ENCODE measurements at regions not wholly inside any gene's neighbourhood (a gene's known extent, or its start where the extent isn't known, plus 50 kb on each side); places are given as distances from the start of the nearest gene placed in this dataset.
"Not testable (repeated sequence)": the region's sequence is repeated elsewhere in the genome, so short reads cannot be mapped to it uniquely, and the experiment has no call there.

DNA sequence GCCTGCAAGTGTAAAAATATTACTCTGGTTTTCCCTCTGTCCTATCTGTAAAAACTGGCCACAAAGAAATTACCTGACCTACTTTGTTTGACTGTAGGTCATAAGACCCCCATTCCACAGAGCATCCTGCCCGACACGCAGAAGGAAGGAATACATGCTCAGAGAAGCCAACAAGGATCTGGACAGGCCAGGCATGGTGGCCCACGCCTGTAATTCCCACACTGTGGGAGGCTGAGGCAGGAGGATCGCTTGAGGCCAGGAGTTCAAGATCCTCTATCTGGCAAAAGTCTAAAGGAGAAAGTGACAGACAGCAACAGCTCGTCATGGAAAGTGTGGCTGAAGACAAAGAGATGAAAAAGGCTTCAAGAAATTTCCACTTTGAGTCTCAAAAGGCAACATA is 78.2 kb upstream of the RNU2-1 start:
- Histone ChIP-seq H3K36me3 (ENCODE audit: control insufficient read depth, insufficient read depth, low read length) (no peaks in the 10 kb centered on the region), H3K27me3 (replicated peaks; ENCODE audit: control insufficient read depth, insufficient read depth, low read length) (no peaks in the 10 kb centered on the region; the same call in 1 of the 2 replicates), H3K4me3 (replicated peaks; ENCODE audit: low read depth, low read length) (no peak overlapping the region)
- TF ChIP-seq, protein P1, sequence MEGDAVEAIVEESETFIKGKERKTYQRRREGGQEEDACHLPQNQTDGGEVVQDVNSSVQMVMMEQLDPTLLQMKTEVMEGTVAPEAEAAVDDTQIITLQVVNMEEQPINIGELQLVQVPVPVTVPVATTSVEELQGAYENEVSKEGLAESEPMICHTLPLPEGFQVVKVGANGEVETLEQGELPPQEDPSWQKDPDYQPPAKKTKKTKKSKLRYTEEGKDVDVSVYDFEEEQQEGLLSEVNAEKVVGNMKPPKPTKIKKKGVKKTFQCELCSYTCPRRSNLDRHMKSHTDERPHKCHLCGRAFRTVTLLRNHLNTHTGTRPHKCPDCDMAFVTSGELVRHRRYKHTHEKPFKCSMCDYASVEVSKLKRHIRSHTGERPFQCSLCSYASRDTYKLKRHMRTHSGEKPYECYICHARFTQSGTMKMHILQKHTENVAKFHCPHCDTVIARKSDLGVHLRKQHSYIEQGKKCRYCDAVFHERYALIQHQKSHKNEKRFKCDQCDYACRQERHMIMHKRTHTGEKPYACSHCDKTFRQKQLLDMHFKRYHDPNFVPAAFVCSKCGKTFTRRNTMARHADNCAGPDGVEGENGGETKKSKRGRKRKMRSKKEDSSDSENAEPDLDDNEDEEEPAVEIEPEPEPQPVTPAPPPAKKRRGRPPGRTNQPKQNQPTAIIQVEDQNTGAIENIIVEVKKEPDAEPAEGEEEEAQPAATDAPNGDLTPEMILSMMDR (IDR thresholded peaks at IDR 0.05; ENCODE audit: insufficient read depth, low read length, poor library complexity, severe bottlenecking): no peak
- DNase-seq (ENCODE audit: extremely low read depth, insufficient read length): no peak

DNA sequence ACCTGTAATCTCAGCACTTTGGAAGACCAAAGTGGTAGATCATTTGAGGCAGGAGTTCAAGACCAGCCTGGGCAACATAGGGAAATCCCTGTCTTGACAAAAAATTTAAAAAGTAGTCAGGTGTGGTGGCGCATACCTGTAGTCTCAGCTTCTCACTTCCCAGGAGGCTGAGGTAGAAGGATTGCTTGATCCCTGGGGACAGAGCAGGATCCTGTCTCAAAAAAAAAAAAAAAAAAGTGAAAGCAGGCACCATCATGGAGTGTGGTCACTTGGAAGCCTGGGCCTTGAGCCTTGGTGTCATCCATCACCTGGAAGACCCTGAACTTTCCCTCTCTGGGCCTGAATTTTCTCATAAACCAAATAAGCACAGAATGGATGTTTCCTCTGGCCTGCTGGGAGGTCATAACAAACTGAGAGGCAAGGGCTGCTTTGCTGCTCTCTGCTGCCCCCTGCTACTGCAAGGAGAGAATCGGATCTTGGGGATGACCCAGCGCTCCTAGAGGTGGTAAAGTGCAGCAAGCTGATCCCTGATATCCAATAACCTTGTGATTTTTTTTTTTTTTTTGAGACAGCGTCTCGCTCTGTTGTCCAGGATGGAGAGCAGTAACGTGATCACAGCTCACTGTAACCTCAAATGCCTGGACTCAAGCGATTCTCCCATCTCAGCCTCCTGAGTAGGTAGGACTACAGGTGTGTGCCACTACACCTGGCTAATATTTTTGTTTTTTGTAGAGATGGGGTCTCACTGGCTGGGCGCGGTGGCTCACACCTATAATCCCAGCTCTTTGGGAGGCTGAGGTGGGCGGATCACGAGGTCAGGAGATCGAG is 75.9 kb upstream of the RNU2-1 start:
- TF ChIP-seq, protein P1 (IDR thresholded peaks at IDR 0.05; ENCODE audit: insufficient read depth, low read length, poor library complexity, severe bottlenecking): no peak
- Histone ChIP-seq H3K36me3 (ENCODE audit: control insufficient read depth, insufficient read depth, low read length) (no peaks in the 10 kb centered on the region), H3K27me3 (replicated peaks; ENCODE audit: control insufficient read depth, insufficient read depth, low read length) (no peaks in the 10 kb centered on the region; the same call in 1 of the 2 replicates), H3K4me3 (replicated peaks; ENCODE audit: low read depth, low read length) (no peak overlapping the region)
- no peak for DNase-seq (ENCODE audit: extremely low read depth, insufficient read length)

DNA sequence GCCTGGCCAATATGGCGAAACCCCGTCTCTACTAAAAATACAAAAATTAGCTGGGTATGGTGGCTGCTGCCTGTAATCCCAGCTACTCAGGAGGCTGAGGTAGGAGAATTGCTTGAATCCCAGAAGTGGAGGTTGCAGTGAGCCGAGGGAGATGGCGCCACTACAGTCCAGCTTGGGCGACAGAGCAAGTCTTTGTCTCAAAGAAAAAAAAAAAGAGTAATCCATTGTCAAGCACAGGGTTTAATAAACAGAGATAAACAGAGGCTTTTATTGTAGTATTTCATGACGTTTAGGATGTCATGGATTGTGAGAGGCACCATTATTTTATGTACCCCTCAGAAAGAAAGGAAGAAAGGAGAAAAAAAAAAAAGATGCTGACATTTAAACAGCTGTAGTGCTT is 75.2 kb upstream of the RNU2-1 start:
- H3K27me3 ChIP-seq (replicated peaks; ENCODE audit: control insufficient read depth, insufficient read depth, low read length): no peaks in the 10 kb centered on the region; the same call in 1 of the 2 replicates
- TF ChIP-seq, protein P1 (IDR thresholded peaks at IDR 0.05; ENCODE audit: insufficient read depth, low read length, poor library complexity, severe bottlenecking): no peak
- no peak overlapping the region for H3K4me3 ChIP-seq (replicated peaks; ENCODE audit: low read depth, low read length)
- H3K36me3 ChIP-seq (ENCODE audit: control insufficient read depth, insufficient read depth, low read length): no peaks in the 10 kb centered on the region
- DNase-seq (ENCODE audit: extremely low read depth, insufficient read length): no peak

DNA sequence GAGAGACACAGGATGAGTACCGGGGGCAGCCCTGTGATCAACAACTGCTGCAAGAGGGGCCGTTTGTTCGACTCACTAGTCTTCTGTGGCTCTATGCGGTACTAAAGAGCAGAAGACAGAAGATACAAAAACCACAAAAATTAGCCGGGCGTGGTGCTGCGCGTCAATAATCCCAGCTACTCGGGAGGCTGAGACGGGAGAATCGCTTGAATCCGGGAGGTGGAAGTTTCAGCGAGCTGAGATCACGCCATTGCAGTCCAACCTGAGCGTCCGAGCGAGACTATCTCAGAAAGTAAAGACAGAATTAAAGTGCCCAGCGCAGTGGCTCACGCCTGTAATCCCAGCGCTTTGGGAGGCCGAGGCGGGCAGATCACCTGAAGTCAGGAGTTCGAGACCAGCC is 71.0 kb upstream of the RNU2-1 start:
- H3K27me3 ChIP-seq (replicated peaks; ENCODE audit: control insufficient read depth, insufficient read depth, low read length); DNase-seq (ENCODE audit: extremely low read depth, insufficient read length); H3K4me3 ChIP-seq (replicated peaks; ENCODE audit: low read depth, low read length); H3K36me3 ChIP-seq (ENCODE audit: control insufficient read depth, insufficient read depth, low read length): not testable (repeated sequence)

DNA sequence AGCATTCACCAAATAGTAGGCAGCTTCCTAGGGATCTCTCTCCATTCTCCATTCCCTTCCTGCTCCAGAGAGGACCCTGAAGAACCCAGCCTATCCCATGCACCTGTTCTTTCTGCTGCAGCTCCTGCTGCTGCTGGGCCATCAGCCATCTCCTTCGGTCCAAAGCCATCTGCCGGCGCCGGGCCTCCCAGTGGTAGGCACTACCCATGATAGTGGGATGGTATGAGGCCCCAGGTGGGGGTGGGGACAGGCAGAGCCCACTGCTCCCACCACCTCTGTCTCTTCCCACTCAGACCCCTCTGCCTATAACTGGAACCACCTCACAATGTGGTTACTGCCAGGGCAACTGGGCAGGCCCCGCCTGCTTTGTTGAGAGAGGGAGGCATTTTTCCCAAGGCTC is 69.3 kb upstream of the RNU2-1 start:
- H3K36me3 ChIP-seq (ENCODE audit: control insufficient read depth, insufficient read depth, low read length); H3K27me3 ChIP-seq (replicated peaks; ENCODE audit: control insufficient read depth, insufficient read depth, low read length); H3K4me3 ChIP-seq (replicated peaks; ENCODE audit: low read depth, low read length); DNase-seq (ENCODE audit: extremely low read depth, insufficient read length): not testable (repeated sequence)

DNA sequence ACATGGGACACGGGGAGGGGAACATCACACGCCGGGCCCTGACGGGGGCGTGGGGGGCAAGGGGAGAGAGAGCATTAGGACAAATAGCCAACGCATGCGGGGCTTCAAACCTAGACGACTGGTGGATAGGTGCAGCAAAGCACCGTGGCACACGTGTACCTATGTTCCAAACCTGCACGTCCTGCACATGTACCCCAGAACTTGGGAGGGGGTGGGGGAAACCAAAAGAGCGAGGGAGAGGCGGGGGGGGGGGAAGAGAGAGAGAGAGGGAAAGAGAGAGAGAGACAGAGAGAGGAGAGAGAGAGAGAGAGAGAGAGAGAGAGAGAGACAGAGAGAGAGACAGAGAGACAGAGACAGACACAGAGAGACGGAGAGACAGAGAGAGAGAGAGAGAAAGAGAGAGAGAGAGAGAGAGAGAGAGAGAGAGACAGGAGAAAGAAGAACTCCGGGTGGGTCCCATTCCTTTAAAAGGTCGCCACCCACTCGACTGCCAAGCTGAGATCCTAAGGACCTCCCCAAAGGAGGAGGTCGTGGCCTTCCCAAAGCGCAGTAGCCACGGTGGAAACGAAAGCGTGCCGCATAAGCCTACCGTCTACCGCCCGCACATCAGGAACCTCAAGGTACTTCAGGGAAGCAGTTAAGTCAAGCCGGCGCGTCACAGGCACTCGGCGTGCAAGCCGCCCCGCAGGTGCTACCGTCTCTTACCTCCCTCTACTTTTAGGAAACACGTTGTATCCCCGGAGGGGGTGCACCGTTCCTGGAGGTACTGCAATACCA is 65.7 kb upstream of the RNU2-1 start:
- not testable (repeated sequence) for H3K4me3 ChIP-seq (replicated peaks; ENCODE audit: low read depth, low read length); H3K36me3 ChIP-seq (ENCODE audit: control insufficient read depth, insufficient read depth, low read length)

DNA sequence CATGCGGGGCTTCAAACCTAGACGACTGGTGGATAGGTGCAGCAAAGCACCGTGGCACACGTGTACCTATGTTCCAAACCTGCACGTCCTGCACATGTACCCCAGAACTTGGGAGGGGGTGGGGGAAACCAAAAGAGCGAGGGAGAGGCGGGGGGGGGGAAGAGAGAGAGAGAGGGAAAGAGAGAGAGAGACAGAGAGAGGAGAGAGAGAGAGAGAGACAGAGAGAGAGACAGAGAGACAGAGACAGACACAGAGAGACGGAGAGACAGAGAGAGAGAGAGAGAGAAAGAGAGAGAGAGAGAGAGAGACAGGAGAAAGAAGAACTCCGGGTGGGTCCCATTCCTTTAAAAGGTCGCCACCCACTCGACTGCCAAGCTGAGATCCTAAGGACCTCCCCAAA is 55.9 kb upstream of the RNU2-1 start:
- H3K36me3 ChIP-seq (ENCODE audit: control insufficient read depth, insufficient read depth, low read length); DNase-seq (ENCODE audit: extremely low read depth, insufficient read length); H3K4me3 ChIP-seq (replicated peaks; ENCODE audit: low read depth, low read length); H3K27me3 ChIP-seq (replicated peaks; ENCODE audit: control insufficient read depth, insufficient read depth, low read length): not testable (repeated sequence)

More for the DNA sequence above, 65.7 kb upstream of the RNU2-1 start:
- H3K27me3 ChIP-seq (replicated peaks; ENCODE audit: control insufficient read depth, insufficient read depth, low read length); DNase-seq (ENCODE audit: extremely low read depth, insufficient read length): not testable (repeated sequence)

DNA sequence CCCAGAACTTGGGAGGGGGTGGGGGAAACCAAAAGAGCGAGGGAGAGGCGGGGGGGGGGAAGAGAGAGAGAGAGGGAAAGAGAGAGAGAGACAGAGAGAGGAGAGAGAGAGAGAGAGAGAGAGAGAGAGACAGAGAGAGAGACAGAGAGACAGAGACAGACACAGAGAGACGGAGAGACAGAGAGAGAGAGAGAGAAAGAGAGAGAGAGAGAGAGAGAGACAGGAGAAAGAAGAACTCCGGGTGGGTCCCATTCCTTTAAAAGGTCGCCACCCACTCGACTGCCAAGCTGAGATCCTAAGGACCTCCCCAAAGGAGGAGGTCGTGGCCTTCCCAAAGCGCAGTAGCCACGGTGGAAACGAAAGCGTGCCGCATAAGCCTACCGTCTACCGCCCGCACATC is 49.8 kb upstream of the RNU2-1 start:
- not testable (repeated sequence) for H3K4me3 ChIP-seq (replicated peaks; ENCODE audit: low read depth, low read length); DNase-seq (ENCODE audit: extremely low read depth, insufficient read length); H3K36me3 ChIP-seq (ENCODE audit: control insufficient read depth, insufficient read depth, low read length); H3K27me3 ChIP-seq (replicated peaks; ENCODE audit: control insufficient read depth, insufficient read depth, low read length)
